H4 (cell line): ENCODE measurements at regions not wholly inside any gene's neighbourhood (a gene's known extent, or its start where the extent isn't known, plus 50 kb on each side); places are given as distances from the start of the nearest gene placed in this dataset.

Source experiments
- DNase-seq: peaks from one replicate; pipeline ENCODE4 v3.0.0-alpha.2; 2015; ENCODE audit warnings: low spot score

GRCh38 chr18:46265196-46266156 is 161.3 kb downstream of the HAUS1 start:
- DNase-seq = no peak

- no peak for DNase-seq
These were observed 162.3 kb downstream of the HAUS1 start for GRCh38 chr18:46266473-46266872.

GRCh38 chr18:46268671-46269070 is 164.5 kb downstream of the HAUS1 start:
- no peak for DNase-seq

- DNase-seq = no peak
These were observed 165.1 kb downstream of the HAUS1 start for GRCh38 chr18:46269275-46269674.

- DNase-seq = no peak
These were observed 167.3 kb downstream of the HAUS1 start for GRCh38 chr18:46271488-46271887.

GRCh38 chr18:46273861-46274260 is 169.7 kb downstream of the HAUS1 start:
- DNase-seq = no peak

- no peak for DNase-seq
These were observed 170.1 kb downstream of the HAUS1 start for GRCh38 chr18:46274266-46274665.

GRCh38 chr18:46275370-46275769 is 171.2 kb downstream of the HAUS1 start:
- DNase-seq = no peak

GRCh38 chr18:46276748-46277147 is 172.6 kb downstream of the HAUS1 start:
- no peak for DNase-seq

- no peak for DNase-seq
These were observed 174.6 kb downstream of the HAUS1 start for GRCh38 chr18:46278481-46279465.

GRCh38 chr18:46279673-46280072 is 175.5 kb downstream of the HAUS1 start:
- DNase-seq = no peak

- DNase-seq = peak; percentile 66
These were observed 177.3 kb downstream of the HAUS1 start for GRCh38 chr18:46281185-46282176.

- DNase-seq = no peak
These were observed 178.0 kb downstream of the HAUS1 start for GRCh38 chr18:46282177-46282570.

GRCh38 chr18:46282646-46283045 is 178.5 kb downstream of the HAUS1 start:
- no peak for DNase-seq

- no peak for DNase-seq
These were observed 179.1 kb downstream of the HAUS1 start for GRCh38 chr18:46283268-46283667.

- DNase-seq = no peak
These were observed 179.7 kb downstream of the HAUS1 start for GRCh38 chr18:46283895-46284295.

- no peak for DNase-seq
These were observed 185.3 kb downstream of the HAUS1 start for GRCh38 chr18:46289463-46289862.

GRCh38 chr18:46289931-46290330 is 185.7 kb downstream of the HAUS1 start:
- DNase-seq = no peak

- DNase-seq = no peak
These were observed 186.3 kb downstream of the HAUS1 start for GRCh38 chr18:46290440-46291020.

- no peak for DNase-seq
These were observed 187.0 kb downstream of the HAUS1 start for GRCh38 chr18:46291149-46291548.

- DNase-seq = no peak
These were observed 189.6 kb downstream of the HAUS1 start for GRCh38 chr18:46293742-46294181.
